ENCODE measurements at regions not wholly inside any gene's neighbourhood (a gene's known extent, or its start where the extent isn't known, plus 50 kb on each side); places are given as distances from the start of the nearest gene placed in this dataset.

DNA sequence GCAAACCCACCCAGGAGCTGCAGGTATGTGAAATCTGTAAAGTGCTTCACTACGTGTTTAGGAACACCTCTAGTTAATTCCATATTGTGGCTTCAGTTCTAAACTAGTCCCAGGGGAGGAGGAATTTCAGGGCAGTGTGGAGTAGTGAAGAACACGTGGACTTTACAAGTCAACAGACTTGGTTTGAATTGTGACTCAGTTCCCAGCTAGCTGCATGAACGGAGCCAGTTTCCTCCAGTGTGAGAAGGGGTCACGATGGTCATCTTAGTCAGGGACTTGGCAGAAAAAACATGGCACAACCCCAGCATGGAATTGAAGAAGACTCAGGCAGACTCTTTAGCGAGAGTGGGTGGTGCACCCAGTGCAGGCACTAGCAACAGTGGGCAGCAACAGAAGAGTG is 175.7 kb upstream of the UBL3 start:
- DNase-seq = no peak

GRCh38 chr13:30025351-30025750 is 174.9 kb upstream of the UBL3 start:
- DNase-seq = no peak

- no peak for DNase-seq
These were observed 173.9 kb upstream of the UBL3 start for GRCh38 chr13:30024125-30024865.

DNA sequence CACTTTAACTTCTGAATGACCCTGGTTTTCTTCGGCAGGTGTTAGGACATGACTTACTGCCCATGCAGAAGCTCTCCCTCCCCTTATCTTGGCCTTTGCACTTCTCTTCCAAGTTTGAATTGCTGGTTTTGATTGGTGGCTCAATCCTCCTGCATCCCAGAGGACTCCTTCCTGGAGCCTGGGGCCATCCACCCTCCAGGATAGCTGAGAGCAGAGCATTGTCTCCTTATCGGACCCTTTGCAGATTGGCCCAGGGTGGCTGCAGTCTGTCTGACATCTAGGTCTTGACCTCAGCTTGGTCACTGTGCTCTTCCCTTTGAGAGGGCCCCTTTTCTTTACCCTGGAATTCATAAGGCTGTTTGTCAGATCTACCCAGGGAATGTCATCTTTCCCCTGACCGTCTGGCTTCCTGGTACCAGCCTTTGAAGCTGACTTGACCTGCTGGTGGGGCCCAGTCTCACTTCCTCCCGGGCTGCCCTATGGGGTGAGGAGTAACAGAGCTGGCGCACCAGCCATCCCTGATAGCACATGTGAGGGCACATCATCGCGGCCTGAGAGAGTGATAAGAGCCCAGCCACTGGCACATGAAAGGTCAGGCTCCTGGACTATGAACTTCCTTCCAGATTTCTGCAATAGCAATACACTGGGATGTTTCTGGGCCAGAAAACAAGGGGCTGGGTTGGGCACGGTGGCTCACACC is 172.9 kb upstream of the UBL3 start:
- no peak for DNase-seq

DNA sequence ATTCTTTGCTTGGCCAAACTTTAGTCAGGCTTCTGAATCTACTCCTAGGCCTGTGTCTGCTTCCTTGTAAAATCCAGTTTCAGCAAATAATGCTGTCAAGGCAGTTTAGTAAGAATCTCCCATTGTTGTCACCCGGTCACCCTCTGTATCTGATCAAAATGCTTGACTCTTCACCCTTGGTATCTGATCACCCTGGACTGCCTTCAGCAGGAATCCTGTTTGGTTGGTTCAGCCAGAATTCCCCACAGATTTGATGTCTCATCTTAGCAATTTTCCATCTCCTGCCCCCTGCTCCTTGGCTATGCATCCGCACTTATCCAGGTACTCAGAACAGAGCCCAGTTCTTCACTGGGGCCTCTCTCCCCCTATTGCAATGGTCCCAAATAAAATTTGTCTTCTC is 172.4 kb upstream of the UBL3 start:
- no peak for DNase-seq

- DNase-seq = no peak
These were observed 171.8 kb upstream of the UBL3 start for GRCh38 chr13:30022256-30022655.

- DNase-seq = no peak
These were observed 171.2 kb upstream of the UBL3 start for GRCh38 chr13:30021611-30022010.

GRCh38 chr13:30020726-30021312 is 170.4 kb upstream of the UBL3 start:
- DNase-seq = no peak

GRCh38 chr13:30019648-30020626 is 169.5 kb upstream of the UBL3 start:
- DNase-seq = no peak

GRCh38 chr13:30017880-30018279 is 167.5 kb upstream of the UBL3 start:
- no peak for DNase-seq

GRCh38 chr13:30016398-30016797 is 166.0 kb upstream of the UBL3 start:
- no peak for DNase-seq

GRCh38 chr13:30009411-30009810 is 159.0 kb upstream of the UBL3 start:
- no peak for DNase-seq

DNA sequence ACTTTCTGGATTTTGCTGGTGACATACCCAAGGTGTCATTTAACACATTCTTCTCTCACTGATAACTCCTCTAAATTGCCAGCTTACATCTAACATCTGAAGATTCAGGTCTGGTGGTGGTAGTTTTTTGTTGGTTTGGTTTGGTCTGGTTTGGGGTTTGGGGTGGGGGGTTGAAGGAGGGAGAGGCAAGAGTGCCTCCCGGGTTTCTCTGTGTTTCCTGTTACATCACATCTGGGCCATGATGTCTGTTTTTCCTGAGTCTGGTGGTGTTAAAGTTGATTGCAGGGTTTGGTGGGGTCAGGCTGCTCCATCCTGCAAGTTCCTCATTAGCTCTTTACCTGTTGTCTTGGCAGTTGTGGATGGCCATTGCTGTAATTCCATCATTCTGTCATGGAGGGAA is 155.8 kb upstream of the UBL3 start:
- DNase-seq = no peak

GRCh38 chr13:30004204-30004603 is 153.8 kb upstream of the UBL3 start:
- DNase-seq = no peak

DNA sequence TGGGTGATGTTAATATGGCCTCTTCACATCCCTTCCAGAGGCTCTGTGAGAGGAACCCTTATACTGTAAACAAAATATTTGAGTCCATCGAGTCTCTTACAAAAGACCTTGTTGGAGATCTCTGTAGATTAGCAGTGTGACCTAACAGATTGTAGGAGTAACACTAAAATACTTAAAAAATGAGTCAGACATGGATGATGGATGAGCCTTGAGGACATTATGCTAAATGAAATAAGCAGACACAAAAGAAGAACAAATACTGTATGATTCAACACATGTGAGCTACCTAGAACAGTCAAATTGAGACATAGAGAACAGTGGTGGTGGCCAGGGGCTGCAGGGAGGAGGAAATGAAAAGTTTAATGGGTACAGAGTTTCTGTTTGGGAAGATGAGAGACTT is 152.2 kb upstream of the UBL3 start:
- no peak for DNase-seq

DNA sequence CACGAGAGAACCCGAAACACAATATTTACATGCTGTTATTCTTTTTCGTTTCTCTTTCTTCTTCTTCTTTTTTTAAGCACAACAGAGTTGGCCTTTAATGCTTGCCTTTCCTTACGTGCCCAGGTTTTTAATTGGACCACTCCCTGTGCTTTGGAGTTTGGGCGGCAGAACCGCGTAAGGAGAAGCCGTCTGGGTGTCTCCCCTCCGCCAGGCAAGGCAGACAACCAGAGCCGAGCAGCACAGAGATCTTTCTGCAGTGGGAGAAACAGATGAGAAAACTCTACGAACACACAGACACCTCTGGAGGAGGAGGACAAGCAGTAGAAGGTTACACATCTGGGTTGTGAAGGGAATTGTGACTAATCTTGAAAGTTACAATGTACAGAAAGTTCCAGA is 150.0 kb upstream of the UBL3 start:
- no peak for DNase-seq

DNA sequence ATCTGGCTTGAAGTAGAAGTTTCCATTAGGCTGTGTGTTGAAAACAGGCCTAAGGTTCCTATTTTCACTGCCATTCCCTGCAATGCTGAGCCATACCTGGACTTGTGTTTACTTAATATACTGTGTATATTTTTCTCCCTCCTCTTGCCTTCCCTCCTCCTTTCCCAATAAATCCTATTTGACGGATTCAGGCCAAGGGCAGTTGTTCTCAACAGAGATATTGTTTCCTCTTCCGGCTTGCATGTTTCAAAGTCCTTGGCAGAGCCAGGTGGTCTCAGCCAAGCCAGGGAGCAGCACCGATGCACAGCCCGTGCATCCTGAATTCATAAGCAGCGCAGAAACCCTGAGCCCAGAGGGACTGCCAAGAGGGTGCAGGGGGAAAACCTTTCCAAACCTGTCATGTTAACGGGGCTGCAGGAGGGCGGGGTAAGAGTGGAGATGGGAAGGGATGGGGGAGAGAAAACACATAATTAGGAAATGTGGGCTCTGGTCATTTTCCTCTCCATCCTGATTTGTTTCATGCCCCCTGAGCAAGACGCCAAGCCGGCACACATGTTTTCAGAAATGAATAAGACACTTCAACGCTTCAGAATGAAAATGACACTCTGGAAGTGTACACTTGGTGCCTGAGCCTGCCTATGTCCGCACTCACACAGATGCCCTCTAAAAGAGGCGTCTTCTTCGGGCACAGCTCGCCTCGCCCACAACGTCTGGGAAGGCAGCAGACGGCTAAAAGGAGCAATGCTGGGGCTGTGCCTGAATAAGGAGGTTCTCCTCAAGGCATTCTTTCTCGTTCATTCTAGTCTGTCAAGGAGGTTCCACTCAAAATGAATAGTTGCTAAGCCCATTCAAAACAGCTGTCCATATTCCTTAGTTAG is 149.3 kb upstream of the UBL3 start:
- no peak for DNase-seq

DNA sequence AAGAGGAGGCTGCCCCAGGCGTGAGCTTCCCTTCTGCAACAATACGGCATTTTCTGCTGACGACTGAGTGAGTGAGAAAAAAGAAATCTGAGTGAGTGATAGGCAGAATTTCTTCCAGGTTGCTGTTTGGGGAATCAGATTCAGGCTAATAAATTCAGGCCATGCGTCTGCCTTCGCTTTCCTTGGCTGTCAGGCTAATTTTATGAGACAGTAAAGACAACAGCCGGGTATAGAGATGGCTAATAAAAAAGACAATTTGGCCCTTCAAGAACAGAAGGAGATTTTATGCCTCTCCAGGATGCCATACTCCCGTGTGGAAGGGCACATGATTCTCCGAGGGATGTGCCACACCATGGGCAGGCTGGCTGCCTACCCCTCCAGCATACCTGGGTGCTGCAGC is 145.9 kb upstream of the UBL3 start:
- no peak for DNase-seq

DNA sequence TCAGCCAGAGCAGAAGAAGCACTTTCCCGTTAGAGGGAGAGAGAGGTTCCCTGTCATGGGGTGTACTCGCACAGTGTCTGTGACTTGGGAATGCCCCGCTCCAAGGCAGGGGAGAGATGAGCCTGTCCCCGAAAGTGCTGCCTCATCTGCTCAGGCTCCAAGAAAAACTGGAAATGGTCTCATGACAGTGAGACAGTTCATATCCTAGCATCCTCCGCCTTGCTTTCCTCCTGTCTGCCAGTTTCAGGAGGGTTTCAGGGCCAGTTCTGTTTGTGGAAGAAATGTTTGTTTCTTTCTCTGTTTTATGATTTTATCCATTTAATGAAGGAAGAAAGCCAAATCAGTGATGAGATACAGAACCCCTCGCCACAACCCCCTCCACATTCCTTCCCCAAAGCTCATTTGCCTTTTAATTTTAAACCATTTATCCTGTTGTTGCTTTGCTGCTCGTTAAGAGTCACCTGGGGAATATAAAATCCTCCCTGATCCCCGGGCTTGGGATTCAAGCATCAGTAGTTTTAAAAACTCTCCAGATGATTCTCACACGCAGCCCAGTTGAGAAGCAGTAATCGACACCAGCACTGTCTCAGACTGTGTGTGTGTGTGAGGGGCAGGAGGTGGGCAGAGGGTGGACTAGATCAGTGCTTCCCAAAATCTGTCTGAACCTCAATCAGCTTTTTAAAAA is 144.6 kb upstream of the UBL3 start:
- DNase-seq = no peak

DNA sequence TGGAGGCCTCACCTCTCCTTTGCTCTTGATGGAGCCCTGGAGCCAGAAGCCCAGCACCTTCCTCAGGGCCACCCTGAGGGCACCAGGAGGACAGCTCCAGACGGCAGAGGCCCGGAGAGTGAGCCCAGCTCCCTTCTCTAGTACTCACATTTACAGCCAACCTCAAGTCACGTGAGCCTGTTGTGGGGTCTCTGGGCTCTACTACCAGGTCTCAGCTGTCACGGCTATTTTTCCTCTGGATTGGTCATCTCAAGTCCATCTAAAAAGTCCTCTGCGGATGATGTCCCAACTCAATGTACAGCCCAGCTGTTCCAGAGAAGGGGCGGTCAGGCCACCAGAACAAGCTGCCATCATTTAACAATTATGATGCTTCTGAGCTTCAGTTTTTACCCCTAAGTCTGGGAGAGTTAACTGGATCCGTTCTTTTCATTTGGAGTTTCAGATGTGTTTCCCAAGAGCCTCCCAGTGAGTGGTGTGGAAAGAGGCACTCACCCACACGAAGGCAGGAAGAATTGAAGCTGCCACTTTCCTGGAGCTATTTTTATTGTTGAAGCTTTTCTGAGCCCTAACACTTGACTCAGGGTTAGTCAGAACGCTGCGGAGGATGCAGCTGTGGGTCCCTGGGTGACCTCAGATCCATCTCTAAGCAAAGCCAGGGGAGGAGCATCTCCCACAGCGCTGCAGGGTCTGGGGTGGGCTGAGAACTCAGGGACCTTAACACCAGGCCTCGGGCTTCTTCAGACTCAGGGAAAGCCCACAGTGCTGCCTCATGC is 143.5 kb upstream of the UBL3 start:
- DNase-seq = no peak

GRCh38 chr13:29993196-29993595 is 142.8 kb upstream of the UBL3 start:
- no peak for DNase-seq
